ENCODE measurements at regions not wholly inside any gene's neighbourhood (a gene's known extent, or its start where the extent isn't known, plus 50 kb on each side); places are given as distances from the start of the nearest gene placed in this dataset.

- TF ChIP-seq CTCF (IDR thresholded peaks at IDR 0.05) (no peak), EZH2 (IDR thresholded peaks at IDR 0.05; ENCODE audit: borderline replicate concordance, insufficient read depth, low read depth, low read length, poor library complexity, severe bottlenecking) (no peak)
These were observed 1227.8 kb downstream of the SORCS3 start for GRCh38 chr10:105868935-105869334.

All from B cell (primary cell).